Right hindlimb (tissue), 1 donor: ENCODE measurements at regions not wholly inside any gene's neighbourhood (a gene's known extent, or its start where the extent isn't known, plus 50 kb on each side); places are given as distances from the start of the nearest gene placed in this dataset.
"Not testable (repeated sequence)": the region's sequence is repeated elsewhere in the genome, so short reads cannot be mapped to it uniquely, and the experiment has no call there.

ENCODE experiments used
- DNase-seq: peaks from one replicate; pipeline ENCODE4 v3.0.0-alpha.2; 2018

DNA sequence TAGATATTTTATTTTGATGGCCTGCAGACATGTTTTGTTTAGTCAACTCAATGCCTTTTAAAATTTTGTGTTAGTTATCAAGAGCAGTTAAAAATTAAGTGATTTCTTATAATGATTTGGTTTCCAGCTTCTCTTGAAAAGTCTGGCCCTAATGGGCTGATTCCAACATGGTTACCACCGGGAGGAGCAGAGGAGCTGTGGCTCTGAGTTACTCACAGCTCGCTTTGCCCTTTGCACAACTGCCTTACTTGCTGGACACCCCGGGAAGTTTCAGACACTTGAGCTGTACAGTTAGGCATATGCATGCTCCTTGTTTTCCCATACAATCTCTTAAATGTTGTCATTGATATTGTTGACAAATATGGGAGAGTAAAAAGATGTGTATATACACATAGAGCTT is 173.1 kb upstream of the MMS22L start:
- DNase-seq = no peak

- DNase-seq = no peak
These were observed 176.5 kb upstream of the MMS22L start for GRCh38 chr6:97459535-97459934.

GRCh38 chr6:97459986-97460385 is 177.0 kb upstream of the MMS22L start:
- DNase-seq = no peak

- no peak for DNase-seq
These were observed 177.5 kb upstream of the MMS22L start for GRCh38 chr6:97460394-97461080.

DNA sequence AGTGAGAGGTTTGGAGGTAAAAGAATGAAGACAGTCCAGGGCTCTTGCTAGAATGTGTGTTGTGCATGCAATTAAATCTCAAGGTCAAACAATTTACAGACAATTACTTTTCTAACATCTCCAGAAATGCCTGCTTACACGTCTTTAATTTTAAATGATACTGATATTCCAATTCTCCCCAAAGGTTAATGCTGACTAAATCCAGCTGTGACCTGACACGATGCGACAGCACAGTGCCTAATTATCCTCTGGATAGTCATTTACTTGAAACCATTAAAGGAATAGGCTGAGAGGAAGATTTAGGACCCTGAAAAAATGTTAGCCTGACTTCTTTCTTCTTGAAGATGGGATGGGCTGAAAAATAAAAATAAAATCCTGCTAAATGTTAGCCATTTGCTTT is 178.2 kb upstream of the MMS22L start:
- no peak for DNase-seq

GRCh38 chr6:97462031-97462430 is 179.0 kb upstream of the MMS22L start:
- DNase-seq = no peak

DNA sequence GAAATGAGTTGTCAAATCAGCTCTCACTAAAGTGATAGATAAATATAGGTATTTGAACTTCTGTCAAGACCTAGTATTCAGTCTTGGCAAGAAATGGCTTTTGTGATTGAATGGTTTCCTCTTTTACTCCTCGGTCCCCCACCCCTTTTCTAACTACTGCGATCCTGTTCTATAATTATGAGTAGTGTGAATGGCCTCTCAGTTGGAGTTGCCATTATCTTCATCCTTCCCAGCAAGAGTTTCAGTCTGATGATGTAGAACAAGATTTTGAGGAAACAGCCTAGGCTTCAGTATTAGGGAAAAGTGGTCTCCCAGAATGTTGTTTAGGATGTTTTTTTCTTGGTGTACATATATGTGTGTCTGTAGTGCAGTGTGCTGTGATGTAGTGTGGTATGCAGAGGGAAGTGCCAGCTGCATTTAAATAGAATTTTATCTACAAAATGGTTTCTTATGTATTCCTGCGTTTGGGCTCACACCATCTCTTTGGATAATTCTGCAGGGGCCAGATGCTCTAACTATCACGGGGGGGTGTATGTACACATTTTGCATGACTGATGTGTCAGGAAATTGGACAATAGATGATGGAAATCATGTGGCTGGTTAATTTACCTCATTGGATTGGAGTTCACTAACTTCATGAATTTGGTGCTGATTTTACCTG is 180.1 kb upstream of the MMS22L start:
- DNase-seq = no peak

DNA sequence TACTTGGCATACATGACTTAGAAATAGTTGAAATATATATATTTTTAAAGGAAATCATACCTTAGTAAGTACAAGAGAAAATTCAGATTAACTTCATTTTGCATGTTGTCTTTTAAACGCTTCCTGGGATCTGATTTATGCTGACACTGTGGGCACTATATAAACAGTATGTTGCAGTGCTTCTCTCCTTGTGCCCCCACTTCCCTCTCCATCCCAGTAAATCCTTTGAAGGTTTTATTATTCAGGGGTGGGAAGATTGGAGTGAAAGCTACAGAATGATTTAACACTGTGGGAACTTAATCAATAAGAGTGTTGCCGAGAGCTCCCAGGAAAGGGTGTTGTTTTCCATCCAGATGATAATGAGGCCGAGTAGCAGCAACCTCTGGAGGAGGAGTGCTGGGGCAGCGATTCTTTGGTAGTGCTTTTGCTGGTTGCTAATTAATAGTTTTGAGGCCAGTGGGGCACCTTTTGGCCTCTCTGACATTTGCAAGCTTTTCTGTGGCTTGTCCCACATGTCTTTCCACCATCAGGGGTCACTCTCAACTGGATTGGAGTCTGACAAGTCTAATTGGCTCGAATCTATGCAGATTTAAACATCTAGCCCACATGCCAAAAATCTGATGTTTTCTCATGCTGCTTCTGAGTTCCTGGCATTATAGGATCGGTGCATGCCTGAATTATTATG is 183.0 kb upstream of the MMS22L start:
- DNase-seq = no peak

- no peak for DNase-seq
These were observed 186.0 kb upstream of the MMS22L start for GRCh38 chr6:97468981-97469380.

- DNase-seq = no peak
These were observed 186.4 kb upstream of the MMS22L start for GRCh38 chr6:97469451-97469850.

GRCh38 chr6:97470322-97470721 is 187.3 kb upstream of the MMS22L start:
- no peak for DNase-seq

GRCh38 chr6:97473979-97474378 is 191.0 kb upstream of the MMS22L start:
- no peak for DNase-seq

- peak; percentile 44 for DNase-seq
These were observed 214.8 kb upstream of the MMS22L start for GRCh38 chr6:97497713-97498331.

- DNase-seq = no peak
These were observed 218.8 kb upstream of the MMS22L start for GRCh38 chr6:97501853-97502252.

- no peak for DNase-seq
These were observed 225.6 kb upstream of the MMS22L start for GRCh38 chr6:97508646-97509045.

DNA sequence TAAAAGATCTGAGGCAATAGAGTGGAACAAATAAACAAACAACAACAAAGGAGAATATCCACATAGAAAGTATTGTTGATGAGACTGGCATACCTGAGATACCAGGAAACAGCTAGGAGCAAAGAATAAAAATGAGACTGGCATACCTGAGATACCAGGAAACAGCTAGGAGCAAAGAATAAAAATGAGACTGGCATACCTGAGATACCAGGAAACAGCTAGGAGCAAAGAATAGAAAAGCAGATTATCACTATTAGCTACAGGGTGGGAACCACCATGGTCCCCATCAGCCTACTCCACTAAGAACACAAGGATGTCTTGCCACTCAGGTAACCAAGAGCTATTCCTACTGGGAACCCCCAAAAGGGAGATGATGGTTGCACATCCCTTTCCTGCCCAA is 230.2 kb upstream of the MMS22L start:
- not testable (repeated sequence) for DNase-seq

DNA sequence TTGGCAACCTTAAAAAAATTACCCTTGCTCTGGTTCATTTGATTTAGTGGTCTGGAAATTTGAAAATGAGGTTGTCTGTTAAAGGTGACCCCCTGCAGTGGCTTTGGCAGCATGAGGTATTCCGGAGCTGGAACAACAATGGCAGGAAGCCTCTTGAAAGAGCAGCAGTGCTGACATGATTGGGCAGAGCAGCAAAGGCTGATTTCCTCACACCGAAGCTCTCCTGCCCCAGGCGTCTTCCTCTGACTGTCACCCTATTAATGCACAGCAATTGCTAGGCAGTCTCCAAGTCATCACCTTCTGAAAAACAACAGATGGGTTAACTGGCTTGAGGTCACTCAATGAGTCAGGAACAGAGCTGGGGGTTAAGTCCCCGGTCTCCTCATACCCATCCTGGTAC is 241.8 kb upstream of the MMS22L start:
- DNase-seq = no peak

GRCh38 chr6:97535800-97536199 is 252.8 kb upstream of the MMS22L start:
- no peak for DNase-seq

GRCh38 chr6:97548354-97548753 is 265.3 kb upstream of the MMS22L start:
- no peak for DNase-seq

- DNase-seq = no peak
These were observed 274.3 kb upstream of the MMS22L start for GRCh38 chr6:97557355-97557754.

DNA sequence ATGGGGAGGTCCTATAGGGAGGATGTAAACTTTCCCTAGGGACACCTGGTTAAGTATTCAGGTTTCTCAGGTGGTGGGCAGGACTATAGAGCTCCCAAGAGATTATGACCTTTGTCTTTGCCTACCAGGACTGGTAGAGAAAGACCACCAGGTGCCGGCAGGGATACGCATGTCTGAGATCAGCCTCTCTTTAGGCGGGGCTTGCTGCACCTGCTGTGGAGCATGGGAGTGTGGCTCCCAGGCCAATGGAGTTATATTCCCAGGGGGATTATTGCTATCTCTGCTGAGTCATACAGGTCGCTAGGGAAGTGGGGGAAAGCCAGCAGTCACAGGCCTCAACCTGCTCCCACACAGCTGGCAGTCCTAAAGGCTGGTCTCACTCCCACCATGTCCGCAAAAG is 280.5 kb upstream of the MMS22L start:
- DNase-seq = no peak

- no peak for DNase-seq
These were observed 289.9 kb upstream of the MMS22L start for GRCh38 chr6:97572943-97573342.

- DNase-seq = no peak
These were observed 303.3 kb upstream of the MMS22L start for GRCh38 chr6:97586344-97586743.

DNA sequence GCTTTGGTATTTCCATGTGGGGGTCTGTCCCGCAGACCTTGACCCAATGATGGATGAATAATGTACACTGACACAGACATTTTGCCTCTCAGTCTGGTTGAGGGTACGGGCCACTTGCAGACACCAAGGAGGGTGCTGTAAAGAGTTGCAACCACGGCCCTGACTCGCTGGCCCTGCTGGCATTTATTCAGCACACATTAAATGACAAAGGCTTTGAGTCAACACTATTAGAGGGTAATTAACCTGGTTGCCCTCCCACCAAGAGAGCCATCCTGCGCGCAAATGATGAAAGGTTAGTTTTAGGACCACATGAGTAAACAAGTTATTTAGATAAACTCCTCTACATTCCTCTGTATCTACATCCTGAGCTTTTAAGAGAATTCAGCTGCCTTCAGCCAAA is 308.9 kb upstream of the MMS22L start:
- no peak for DNase-seq
